A673 (cell line): ENCODE measurements at regions not wholly inside any gene's neighbourhood (a gene's known extent, or its start where the extent isn't known, plus 50 kb on each side); places are given as distances from the start of the nearest gene placed in this dataset.

Experiments
- EZH2 ChIP-seq: fragments of 200-600 bp; sonication (generic); IDR thresholded peaks from 2 replicates; pipeline ENCODE4 v1.6.1; 2017; ENCODE audit warnings: borderline replicate concordance, low read depth, mild to moderate bottlenecking, mixed read lengths, antibody characterized with exemption, low read length; ENCODE audit not compliant: poor library complexity, severe bottlenecking
- TF ChIP-seq, protein P1 (sequence below): fragments of 300-800, 200-600 bp; sonication (generic); conservative IDR thresholded peaks from 2 replicates; pipeline ENCODE4 v1.5.1; 2017; ENCODE audit warnings: low read depth, mild to moderate bottlenecking, antibody characterized with exemption, low read length, moderate library complexity, mixed read lengths

DNA sequence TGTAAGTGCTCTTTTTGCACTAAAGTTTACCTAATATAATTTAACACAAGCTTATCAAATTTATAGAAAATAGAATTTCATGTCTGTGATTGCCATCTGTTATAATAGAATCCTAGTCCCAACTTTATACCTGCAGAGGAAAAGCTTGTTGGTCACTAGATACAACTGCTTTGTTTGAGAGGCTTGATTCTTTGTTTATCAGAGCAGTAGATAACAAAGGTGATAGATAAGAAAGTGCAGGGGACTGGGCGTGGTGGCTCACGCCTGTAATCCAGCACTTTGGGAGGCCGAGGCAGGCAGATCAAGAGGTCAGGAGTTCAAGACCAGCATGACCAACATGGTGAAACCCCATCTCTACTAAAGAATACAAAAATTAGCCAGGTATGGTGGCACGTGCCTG lies 528.0 kb downstream of the STK39 start:
- TF ChIP-seq, protein P1, sequence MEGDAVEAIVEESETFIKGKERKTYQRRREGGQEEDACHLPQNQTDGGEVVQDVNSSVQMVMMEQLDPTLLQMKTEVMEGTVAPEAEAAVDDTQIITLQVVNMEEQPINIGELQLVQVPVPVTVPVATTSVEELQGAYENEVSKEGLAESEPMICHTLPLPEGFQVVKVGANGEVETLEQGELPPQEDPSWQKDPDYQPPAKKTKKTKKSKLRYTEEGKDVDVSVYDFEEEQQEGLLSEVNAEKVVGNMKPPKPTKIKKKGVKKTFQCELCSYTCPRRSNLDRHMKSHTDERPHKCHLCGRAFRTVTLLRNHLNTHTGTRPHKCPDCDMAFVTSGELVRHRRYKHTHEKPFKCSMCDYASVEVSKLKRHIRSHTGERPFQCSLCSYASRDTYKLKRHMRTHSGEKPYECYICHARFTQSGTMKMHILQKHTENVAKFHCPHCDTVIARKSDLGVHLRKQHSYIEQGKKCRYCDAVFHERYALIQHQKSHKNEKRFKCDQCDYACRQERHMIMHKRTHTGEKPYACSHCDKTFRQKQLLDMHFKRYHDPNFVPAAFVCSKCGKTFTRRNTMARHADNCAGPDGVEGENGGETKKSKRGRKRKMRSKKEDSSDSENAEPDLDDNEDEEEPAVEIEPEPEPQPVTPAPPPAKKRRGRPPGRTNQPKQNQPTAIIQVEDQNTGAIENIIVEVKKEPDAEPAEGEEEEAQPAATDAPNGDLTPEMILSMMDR: no peak
- no peak for TF ChIP-seq EZH2
